HT-29 (cell line): ENCODE measurements at regions not wholly inside any gene's neighbourhood (a gene's known extent, or its start where the extent isn't known, plus 50 kb on each side); places are given as distances from the start of the nearest gene placed in this dataset.
A peak's percentile ranks its signal among the peaks of the same experiment; 100 is the strongest.

ENCODE experiments used
- DNase-seq: peaks from one replicate; pipeline ENCODE4 v3.0.0-alpha.2; 2015; ENCODE audit warnings: low spot score

GRCh38 chr6:10465629-10466499 lies 51.0 kb upstream of the TFAP2A start:
- peak; percentile 68 for DNase-seq
